ENCODE measurements at regions not wholly inside any gene's neighbourhood (a gene's known extent, or its start where the extent isn't known, plus 50 kb on each side); places are given as distances from the start of the nearest gene placed in this dataset.

DNA sequence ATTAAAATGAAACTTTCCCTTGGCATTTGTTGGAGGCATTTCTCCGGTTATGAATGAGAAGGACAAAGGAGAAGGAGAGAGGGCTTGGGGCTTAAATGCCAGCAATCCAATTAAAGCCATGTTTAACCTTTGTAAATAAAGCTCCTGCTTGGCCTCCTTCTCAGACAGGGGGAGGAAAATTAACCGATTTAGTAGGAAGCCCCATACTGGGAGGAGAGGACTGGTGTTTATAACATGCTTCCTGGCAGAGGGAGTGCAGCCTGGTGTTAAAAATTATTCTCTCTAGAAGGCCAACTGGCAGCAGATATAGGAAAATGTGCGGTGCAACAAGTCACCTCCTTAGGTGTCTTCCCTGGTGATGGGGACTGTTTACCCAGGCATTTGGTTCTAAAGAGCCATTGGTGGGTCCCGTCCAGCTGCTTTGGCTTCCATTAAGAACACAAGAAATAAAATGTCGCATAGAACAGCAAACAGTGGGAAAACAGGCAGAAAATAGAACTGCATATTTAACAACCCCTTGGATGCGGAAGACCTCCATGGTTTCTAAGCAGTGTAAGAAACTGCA lies 846.5 kb downstream of the TYW1 start:
- no peaks in the 10 kb centered on the region for H3K79me2 ChIP-seq
- H3K9me3 ChIP-seq (ENCODE audit: control insufficient read depth, low read length), result no peaks in the 10 kb centered on the region
- H3K9ac ChIP-seq, result no peak overlapping the region
- no peaks in the 10 kb centered on the region for H3K27me3 ChIP-seq (ENCODE audit: control insufficient read depth, insufficient read depth, low read length)
- no peak overlapping the region for H3K4me3 ChIP-seq (ENCODE audit: low read depth, low read length)
- H3K4me2 ChIP-seq (ENCODE audit: low read length), result no peak overlapping the region
- H3K36me3 ChIP-seq (ENCODE audit: control insufficient read depth, insufficient read depth, low read length), result no peaks in the 10 kb centered on the region
- no peak overlapping the region for H2AFZ ChIP-seq
- no peaks in the 10 kb centered on the region for H3K4me1 ChIP-seq
- H3K27ac ChIP-seq, result no peak overlapping the region
- TF ChIP-seq, protein P1, sequence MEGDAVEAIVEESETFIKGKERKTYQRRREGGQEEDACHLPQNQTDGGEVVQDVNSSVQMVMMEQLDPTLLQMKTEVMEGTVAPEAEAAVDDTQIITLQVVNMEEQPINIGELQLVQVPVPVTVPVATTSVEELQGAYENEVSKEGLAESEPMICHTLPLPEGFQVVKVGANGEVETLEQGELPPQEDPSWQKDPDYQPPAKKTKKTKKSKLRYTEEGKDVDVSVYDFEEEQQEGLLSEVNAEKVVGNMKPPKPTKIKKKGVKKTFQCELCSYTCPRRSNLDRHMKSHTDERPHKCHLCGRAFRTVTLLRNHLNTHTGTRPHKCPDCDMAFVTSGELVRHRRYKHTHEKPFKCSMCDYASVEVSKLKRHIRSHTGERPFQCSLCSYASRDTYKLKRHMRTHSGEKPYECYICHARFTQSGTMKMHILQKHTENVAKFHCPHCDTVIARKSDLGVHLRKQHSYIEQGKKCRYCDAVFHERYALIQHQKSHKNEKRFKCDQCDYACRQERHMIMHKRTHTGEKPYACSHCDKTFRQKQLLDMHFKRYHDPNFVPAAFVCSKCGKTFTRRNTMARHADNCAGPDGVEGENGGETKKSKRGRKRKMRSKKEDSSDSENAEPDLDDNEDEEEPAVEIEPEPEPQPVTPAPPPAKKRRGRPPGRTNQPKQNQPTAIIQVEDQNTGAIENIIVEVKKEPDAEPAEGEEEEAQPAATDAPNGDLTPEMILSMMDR (IDR thresholded peaks at IDR 0.05), result no peak

DNA sequence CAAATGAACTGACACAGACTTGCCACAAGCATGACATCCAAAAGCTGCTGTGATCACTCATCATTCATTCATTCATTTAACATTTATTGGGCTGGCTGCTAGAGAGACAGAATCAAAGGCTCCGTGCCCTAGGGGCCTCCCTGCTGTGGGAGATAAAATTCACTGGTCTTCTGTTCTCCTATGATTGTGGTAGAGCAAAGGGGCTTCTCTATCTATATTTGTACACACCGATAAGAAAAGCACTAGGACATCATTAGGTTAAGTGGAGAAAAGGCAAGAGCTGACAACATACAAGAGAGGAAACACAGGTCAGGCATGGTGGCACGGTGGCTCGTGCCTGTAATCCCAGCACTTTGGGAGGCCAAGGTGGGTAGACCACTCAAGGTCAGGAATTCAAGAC lies 847.0 kb downstream of the TYW1 start:
- H3K4me2 ChIP-seq (ENCODE audit: low read length), result no peak overlapping the region
- TF ChIP-seq, protein P1 (IDR thresholded peaks at IDR 0.05), result no peak
- no peaks in the 10 kb centered on the region for H3K27me3 ChIP-seq (ENCODE audit: control insufficient read depth, insufficient read depth, low read length)
- H3K27ac ChIP-seq, result no peak overlapping the region
- H3K4me3 ChIP-seq (ENCODE audit: low read depth, low read length), result no peak overlapping the region
- no peaks in the 10 kb centered on the region for H3K9me3 ChIP-seq (ENCODE audit: control insufficient read depth, low read length)
- H3K9ac ChIP-seq, result no peak overlapping the region
- no peak overlapping the region for H2AFZ ChIP-seq
- H3K79me2 ChIP-seq, result no peaks in the 10 kb centered on the region
- H3K36me3 ChIP-seq (ENCODE audit: control insufficient read depth, insufficient read depth, low read length), result no peaks in the 10 kb centered on the region
- no peaks in the 10 kb centered on the region for H3K4me1 ChIP-seq

DNA sequence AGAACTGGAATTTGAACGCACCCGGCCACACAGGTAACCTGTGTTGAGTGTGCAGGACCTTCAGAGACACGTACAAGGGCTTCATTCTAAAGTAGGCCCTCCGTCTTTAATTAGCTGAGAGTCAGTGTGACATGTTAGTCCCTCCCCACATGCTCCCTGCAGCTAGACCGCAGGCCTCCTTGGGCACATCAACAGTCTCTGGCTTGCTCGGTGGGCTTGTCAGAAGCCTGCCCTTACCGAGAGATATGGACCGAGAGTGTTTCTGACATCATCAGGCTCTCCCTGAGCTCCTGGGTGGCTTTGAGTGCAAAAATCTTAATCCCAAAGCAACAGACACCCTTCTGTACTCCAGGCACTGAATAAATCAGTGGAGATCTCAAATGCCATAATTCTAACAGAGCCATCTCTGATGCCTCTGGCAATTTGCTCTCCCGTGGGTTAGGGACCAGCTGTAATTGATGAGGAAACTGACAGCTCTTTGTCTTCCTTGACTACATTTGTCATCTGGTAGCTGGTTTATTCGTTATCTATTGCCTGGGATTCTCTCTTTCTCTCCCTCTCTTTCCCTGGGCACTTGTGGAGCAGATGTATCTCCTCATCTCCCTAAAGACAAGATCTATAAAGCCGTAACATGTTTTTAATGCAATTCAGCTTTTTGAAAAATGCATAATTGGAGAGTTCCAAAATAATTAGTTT lies 850.6 kb downstream of the TYW1 start:
- Histone ChIP-seq H3K27me3 (ENCODE audit: control insufficient read depth, insufficient read depth, low read length) (no peaks in the 10 kb centered on the region), H2AFZ (no peak overlapping the region), H3K4me2 (ENCODE audit: low read length) (no peak overlapping the region), H3K27ac (no peak overlapping the region), H3K79me2 (no peaks in the 10 kb centered on the region), H3K4me1 (no peaks in the 10 kb centered on the region), H3K4me3 (ENCODE audit: low read depth, low read length) (no peak overlapping the region), H3K36me3 (ENCODE audit: control insufficient read depth, insufficient read depth, low read length) (no peaks in the 10 kb centered on the region), H3K9me3 (ENCODE audit: control insufficient read depth, low read length) (no peaks in the 10 kb centered on the region), H3K9ac (no peak overlapping the region)
- TF ChIP-seq, protein P1 (IDR thresholded peaks at IDR 0.05), result no peak

DNA sequence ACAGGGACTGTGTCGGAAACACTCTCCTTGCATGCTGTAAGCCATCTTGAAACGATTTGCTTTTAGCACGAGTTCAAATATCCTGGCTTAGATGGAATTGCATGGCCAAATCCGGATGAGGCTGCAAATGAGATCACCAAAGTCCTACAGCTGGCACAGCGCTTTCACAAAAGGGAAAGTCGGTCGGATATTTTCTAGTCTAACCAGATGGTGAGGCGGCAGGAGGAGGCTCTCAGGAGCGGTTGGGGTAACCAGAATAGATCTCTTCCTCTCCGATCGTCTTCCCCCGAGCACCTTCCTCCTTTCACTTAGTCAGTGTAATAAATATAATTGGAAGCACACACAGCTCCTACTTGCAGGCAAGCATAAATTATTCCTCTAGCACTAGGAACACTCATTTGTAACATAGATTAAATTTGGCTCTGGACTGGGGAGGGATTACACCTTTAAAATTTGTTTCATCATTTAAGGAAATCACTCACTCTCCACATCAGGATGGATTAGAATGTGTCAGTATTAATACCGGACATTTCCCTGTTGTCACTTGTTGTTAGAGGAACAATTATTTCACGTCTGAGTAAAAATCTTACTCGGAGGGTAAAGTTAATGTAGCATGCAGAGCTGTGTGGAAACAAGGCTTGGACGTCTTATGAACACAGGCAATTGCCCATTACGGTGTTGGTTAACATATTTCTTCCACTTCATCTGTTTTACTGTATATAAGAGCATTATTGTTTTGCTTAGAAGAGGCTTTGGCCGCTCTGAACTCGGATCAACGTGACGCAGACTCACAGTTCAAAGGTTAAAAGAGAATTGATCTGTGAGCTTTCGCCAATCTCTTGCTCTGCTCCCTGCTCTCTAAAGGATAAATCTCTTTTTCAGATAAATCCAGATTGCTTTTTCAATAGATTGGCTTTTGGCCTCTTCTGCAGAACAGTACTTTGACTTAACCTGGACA lies 857.9 kb downstream of the TYW1 start:
- no peak overlapping the region for H3K9ac ChIP-seq
- no peaks in the 10 kb centered on the region for H3K79me2 ChIP-seq
- no peak overlapping the region for H3K4me2 ChIP-seq (ENCODE audit: low read length)
- H3K9me3 ChIP-seq (ENCODE audit: control insufficient read depth, low read length), result no peaks in the 10 kb centered on the region
- H3K27ac ChIP-seq, result no peak overlapping the region
- TF ChIP-seq, protein P1 (IDR thresholded peaks at IDR 0.05), result no peak
- H3K27me3 ChIP-seq (ENCODE audit: control insufficient read depth, insufficient read depth, low read length), result no peaks in the 10 kb centered on the region
- H3K4me1 ChIP-seq, result no peaks in the 10 kb centered on the region
- H3K36me3 ChIP-seq (ENCODE audit: control insufficient read depth, insufficient read depth, low read length), result no peaks in the 10 kb centered on the region
- H2AFZ ChIP-seq, result no peak overlapping the region
- no peak overlapping the region for H3K4me3 ChIP-seq (ENCODE audit: low read depth, low read length)
